OCI-LY1 (cell line): ENCODE measurements at regions not wholly inside any gene's neighbourhood (a gene's known extent, or its start where the extent isn't known, plus 50 kb on each side); places are given as distances from the start of the nearest gene placed in this dataset.

Experiments used
- H2AFZ ChIP-seq: fragments of 200-600 bp; sonication (generic), shearing (Covaris generic); 2 replicates; pipeline ENCODE4 v1.6.0; 2014; ENCODE audit warnings: antibody characterized with exemption, mild to moderate bottlenecking, low read length
- H3F3A ChIP-seq: fragments of 200-600 bp; sonication (generic), shearing (Covaris generic); 2 replicates; pipeline ENCODE4 v1.6.0; 2014; ENCODE audit warnings: mild to moderate bottlenecking, antibody characterized with exemption, low read length, moderate library complexity; ENCODE audit not compliant: insufficient read depth
- H3K27ac ChIP-seq: fragments of 200-600 bp; sonication (generic); 2 replicates; pipeline ENCODE4 v1.5.1; 2014; ENCODE audit warnings: low read length, mixed run types, mild to moderate bottlenecking, low read depth; ENCODE audit not compliant: poor library complexity, severe bottlenecking
- H3K27me3 ChIP-seq: fragments of 200-600 bp; sonication (generic); 2 replicates; pipeline ENCODE4 v1.6.0; 2014; ENCODE audit warnings: antibody characterized with exemption, mild to moderate bottlenecking, low read length, moderate library complexity; ENCODE audit not compliant: insufficient read depth
- H3K36me3 ChIP-seq: fragments of 200-600 bp; sonication (generic); 2 replicates; pipeline ENCODE4 v1.6.1; 2014; ENCODE audit warnings: mild to moderate bottlenecking, antibody characterized with exemption, low read length, moderate library complexity, mixed read lengths; ENCODE audit not compliant: insufficient read depth
- H3K4me1 ChIP-seq: fragments of 200-600 bp; sonication (generic); 2 replicates; pipeline ENCODE4 v1.5.1; 2014; ENCODE audit warnings: mild to moderate bottlenecking, low read length, moderate library complexity; ENCODE audit not compliant: insufficient read depth, severe bottlenecking
- H3K4me2 ChIP-seq: fragments of 200-600 bp; sonication (generic), shearing (Covaris generic); 2 replicates; pipeline ENCODE4 v1.6.1; 2014; ENCODE audit warnings: low read length
- H3K4me3 ChIP-seq: fragments of 200-600 bp; sonication (generic); 2 replicates; pipeline ENCODE4 v1.5.1; 2014; ENCODE audit warnings: low read length, low read depth, mild to moderate bottlenecking, mixed read lengths; ENCODE audit not compliant: poor library complexity, severe bottlenecking
- H3K79me2 ChIP-seq: fragments of 200-600 bp; shearing (Covaris generic); 2 replicates; pipeline ENCODE4 v1.6.1; 2016; ENCODE audit warnings: mixed run types, low read length, mixed read lengths; ENCODE audit not compliant: insufficient read depth
- H3K9ac ChIP-seq: fragments of 200-600 bp; sonication (generic), shearing (Covaris generic); 2 replicates; pipeline ENCODE4 v1.6.1; 2014; ENCODE audit warnings: mild to moderate bottlenecking, low read length, mixed read lengths
- H3K9me2 ChIP-seq: fragments of 200-600 bp; sonication (generic), shearing (Covaris generic); 2 replicates; pipeline ENCODE4 v1.6.1; 2014; ENCODE audit warnings: low read depth, mild to moderate bottlenecking, low read length, mixed read lengths
- H3K9me3 ChIP-seq: fragments of 200-600 bp; shearing (Covaris generic); 2 replicates; pipeline ENCODE4 v1.6.1; 2014; ENCODE audit warnings: low read length, mixed read lengths
- H4K20me1 ChIP-seq: fragments of 200-600 bp; sonication (generic), shearing (Covaris generic); 2 replicates; pipeline ENCODE4 v1.6.0; 2016; ENCODE audit warnings: mild to moderate bottlenecking, low read length; ENCODE audit not compliant: insufficient read depth
- EZH2 ChIP-seq: fragments of 200-600 bp; sonication (generic), shearing (Covaris generic); IDR thresholded peaks from 2 replicates; pipeline ENCODE4 v1.8.0; 2017; ENCODE audit warnings: borderline replicate concordance, mixed run types, mild to moderate bottlenecking, antibody characterized with exemption, low read length, moderate library complexity, mixed read lengths
- TF ChIP-seq, protein P1 (sequence below): fragments of 200-600 bp; sonication (generic), shearing (Covaris generic); IDR thresholded peaks from 2 replicates; pipeline ENCODE4 v1.5.1; 2017; ENCODE audit warnings: mild to moderate bottlenecking, antibody characterized with exemption, low read length, moderate library complexity, mixed read lengths

DNA sequence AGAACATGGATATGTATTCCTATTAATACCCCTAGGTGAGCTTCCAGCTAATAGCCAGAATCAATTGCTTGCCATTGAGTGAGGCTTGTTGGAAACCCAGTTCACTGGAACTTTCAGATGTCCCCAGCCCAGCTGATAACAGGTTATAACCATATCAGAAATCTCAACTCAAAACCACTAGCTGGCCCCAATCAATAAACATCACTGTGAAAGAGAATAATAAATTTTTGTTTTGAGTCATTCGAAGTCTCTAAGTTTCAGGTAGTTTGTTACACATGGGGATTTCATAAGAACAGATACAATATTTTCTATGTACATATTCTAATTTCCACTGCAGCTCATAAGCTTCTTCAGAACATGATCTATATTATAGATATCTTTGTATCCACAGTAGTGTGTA is 162.9 kb upstream of the SNX7 start:
- Histone ChIP-seq H3K4me2 (no peak overlapping the region), H3F3A (no peaks in the 10 kb centered on the region), H3K9me2 (no peaks in the 10 kb centered on the region), H3K27me3 (no peaks in the 10 kb centered on the region), H3K9ac (no peak overlapping the region), H3K9me3 (no peaks in the 10 kb centered on the region), H3K79me2 (no peaks in the 10 kb centered on the region), H2AFZ (no peak overlapping the region), H3K4me1 (no peaks in the 10 kb centered on the region), H4K20me1 (no peaks in the 10 kb centered on the region), H3K27ac (no peak overlapping the region), H3K36me3 (no peaks in the 10 kb centered on the region), H3K4me3 (no peak overlapping the region)
- TF ChIP-seq EZH2 = no peak

DNA sequence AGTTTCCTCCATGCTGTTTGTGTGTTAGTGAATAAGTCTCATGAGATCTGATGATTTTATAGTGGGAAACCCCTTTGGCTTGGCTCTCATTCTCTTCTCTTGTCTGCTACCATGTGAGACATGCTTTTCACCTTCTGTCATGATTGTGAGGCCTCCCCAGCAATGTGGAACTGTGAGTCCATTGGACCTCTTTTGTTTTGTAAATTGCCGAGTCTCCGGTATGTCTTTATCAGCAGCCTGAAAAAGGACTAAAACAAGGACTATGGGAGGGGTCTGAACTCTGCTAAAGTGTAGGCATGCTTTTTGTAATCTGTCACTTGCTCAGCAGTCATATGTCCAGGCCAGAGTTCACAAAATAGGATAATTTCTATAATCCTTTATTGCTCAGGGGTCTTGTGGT is 164.0 kb upstream of the SNX7 start:
- Histone ChIP-seq H3K9ac (no peak overlapping the region), H3K36me3 (no peaks in the 10 kb centered on the region), H4K20me1 (no peaks in the 10 kb centered on the region), H3K9me3 (no peaks in the 10 kb centered on the region), H3K9me2 (no peaks in the 10 kb centered on the region), H3K79me2 (no peaks in the 10 kb centered on the region), H3F3A (no peaks in the 10 kb centered on the region), H3K4me1 (no peaks in the 10 kb centered on the region), H2AFZ (no peak overlapping the region), H3K27me3 (no peaks in the 10 kb centered on the region), H3K4me3 (no peak overlapping the region), H3K4me2 (no peak overlapping the region), H3K27ac (no peak overlapping the region)
- TF ChIP-seq EZH2 = no peak
- TF ChIP-seq, protein P1, sequence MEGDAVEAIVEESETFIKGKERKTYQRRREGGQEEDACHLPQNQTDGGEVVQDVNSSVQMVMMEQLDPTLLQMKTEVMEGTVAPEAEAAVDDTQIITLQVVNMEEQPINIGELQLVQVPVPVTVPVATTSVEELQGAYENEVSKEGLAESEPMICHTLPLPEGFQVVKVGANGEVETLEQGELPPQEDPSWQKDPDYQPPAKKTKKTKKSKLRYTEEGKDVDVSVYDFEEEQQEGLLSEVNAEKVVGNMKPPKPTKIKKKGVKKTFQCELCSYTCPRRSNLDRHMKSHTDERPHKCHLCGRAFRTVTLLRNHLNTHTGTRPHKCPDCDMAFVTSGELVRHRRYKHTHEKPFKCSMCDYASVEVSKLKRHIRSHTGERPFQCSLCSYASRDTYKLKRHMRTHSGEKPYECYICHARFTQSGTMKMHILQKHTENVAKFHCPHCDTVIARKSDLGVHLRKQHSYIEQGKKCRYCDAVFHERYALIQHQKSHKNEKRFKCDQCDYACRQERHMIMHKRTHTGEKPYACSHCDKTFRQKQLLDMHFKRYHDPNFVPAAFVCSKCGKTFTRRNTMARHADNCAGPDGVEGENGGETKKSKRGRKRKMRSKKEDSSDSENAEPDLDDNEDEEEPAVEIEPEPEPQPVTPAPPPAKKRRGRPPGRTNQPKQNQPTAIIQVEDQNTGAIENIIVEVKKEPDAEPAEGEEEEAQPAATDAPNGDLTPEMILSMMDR = no peak

DNA sequence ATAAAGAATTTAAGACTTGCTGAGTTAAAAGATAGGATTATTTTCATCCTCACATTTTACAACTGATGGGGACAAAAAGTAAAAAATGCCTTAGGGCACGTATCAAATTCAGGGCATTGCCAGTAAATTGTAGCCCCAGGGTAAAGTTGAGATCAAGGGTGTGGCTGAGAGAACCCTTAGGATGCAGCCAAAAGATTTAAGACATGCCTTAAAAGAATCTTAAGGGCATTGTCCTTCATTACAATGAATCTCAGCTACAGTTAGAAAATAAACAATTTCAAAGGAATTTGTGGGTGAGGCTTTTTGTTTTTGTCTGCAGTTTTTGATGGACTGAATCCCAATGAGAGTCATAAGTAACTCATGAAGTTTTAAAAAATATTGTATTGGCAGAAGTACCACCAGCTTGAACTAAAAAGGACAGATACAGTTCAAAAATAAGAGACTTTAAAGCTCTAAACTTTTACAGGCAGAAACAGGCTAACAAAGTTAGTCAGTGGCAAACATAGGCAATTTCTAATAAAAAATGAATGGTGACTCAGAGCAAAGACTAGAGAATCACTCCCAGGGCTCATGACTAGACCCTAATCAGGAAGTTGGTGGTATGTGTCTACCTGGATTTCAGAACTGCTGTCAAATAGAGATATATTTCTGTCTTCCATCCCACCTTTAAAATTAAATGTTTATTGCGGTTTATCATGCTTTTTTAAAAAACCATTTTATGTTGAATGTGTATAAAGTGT is 165.1 kb upstream of the SNX7 start:
- H2AFZ ChIP-seq = no peak overlapping the region
- no peaks in the 10 kb centered on the region for H3K79me2 ChIP-seq
- no peaks in the 10 kb centered on the region for H3K9me2 ChIP-seq
- H3K9me3 ChIP-seq = no peaks in the 10 kb centered on the region
- TF ChIP-seq EZH2 = no peak
- TF ChIP-seq, protein P1 = no peak
- H3K4me1 ChIP-seq = no peaks in the 10 kb centered on the region
- no peak overlapping the region for H3K4me2 ChIP-seq
- no peak overlapping the region for H3K27ac ChIP-seq
- no peaks in the 10 kb centered on the region for H3K36me3 ChIP-seq
- no peaks in the 10 kb centered on the region for H3F3A ChIP-seq
- no peaks in the 10 kb centered on the region for H4K20me1 ChIP-seq
- H3K27me3 ChIP-seq = no peaks in the 10 kb centered on the region
- H3K4me3 ChIP-seq = no peak overlapping the region
- H3K9ac ChIP-seq = no peak overlapping the region

DNA sequence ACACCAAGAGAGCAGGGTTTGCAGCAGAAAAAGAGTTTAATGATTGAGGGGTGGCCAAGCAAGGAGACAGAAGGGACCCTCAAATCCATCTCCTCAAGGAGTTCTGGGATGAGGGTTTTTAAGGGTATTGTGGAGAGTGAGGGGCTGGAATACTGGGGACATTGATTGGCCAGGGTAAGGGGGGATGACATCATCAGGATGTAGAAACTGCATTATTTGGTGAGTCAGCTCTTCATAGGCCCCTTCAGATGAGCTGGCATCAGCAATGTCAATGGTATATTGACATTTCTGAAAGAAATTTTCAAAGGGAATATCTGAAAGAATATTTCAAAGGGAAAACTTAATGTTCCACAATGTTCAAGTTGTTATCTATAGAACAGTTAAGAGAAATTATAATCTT is 168.1 kb upstream of the SNX7 start:
- H3F3A ChIP-seq = no peaks in the 10 kb centered on the region
- H3K4me2 ChIP-seq = no peak overlapping the region
- TF ChIP-seq, protein P1 = no peak
- H3K9me3 ChIP-seq = no peaks in the 10 kb centered on the region
- no peaks in the 10 kb centered on the region for H3K27me3 ChIP-seq
- no peaks in the 10 kb centered on the region for H3K79me2 ChIP-seq
- H3K27ac ChIP-seq = no peak overlapping the region
- H3K9me2 ChIP-seq = no peaks in the 10 kb centered on the region
- H3K4me3 ChIP-seq = no peak overlapping the region
- no peak overlapping the region for H3K9ac ChIP-seq
- H3K36me3 ChIP-seq = no peaks in the 10 kb centered on the region
- H2AFZ ChIP-seq = no peak overlapping the region
- H4K20me1 ChIP-seq = no peaks in the 10 kb centered on the region
- H3K4me1 ChIP-seq = no peaks in the 10 kb centered on the region
